IPS-15b (cell line): ENCODE measurements at regions not wholly inside any gene's neighbourhood (a gene's known extent, or its start where the extent isn't known, plus 50 kb on each side); places are given as distances from the start of the nearest gene placed in this dataset.

Source experiments
- H3K27me3 ChIP-seq: one replicate; pipeline ENCODE4 v1.6.1; 2013; ENCODE audit warnings: low read length; ENCODE audit not compliant: control insufficient read depth, insufficient read depth
- H3K36me3 ChIP-seq: one replicate; pipeline ENCODE4 v1.6.1; 2013; ENCODE audit warnings: low read length; ENCODE audit not compliant: control insufficient read depth, insufficient read depth
- H3K4me1 ChIP-seq: one replicate; pipeline ENCODE4 v1.6.1; 2013; ENCODE audit warnings: mild to moderate bottlenecking, low read length; ENCODE audit not compliant: control insufficient read depth, insufficient read depth
- H3K4me3 ChIP-seq: one replicate; pipeline ENCODE4 v1.5.1; 2013; ENCODE audit warnings: low read depth, low read length
- H3K9ac ChIP-seq: one replicate; pipeline ENCODE4 v1.6.1; 2013; ENCODE audit warnings: low read depth, mild to moderate bottlenecking, low read length
- H3K9me3 ChIP-seq: one replicate; pipeline ENCODE4 v1.6.1; 2013; ENCODE audit warnings: mild to moderate bottlenecking, low read length; ENCODE audit not compliant: control insufficient read depth, insufficient read depth

DNA sequence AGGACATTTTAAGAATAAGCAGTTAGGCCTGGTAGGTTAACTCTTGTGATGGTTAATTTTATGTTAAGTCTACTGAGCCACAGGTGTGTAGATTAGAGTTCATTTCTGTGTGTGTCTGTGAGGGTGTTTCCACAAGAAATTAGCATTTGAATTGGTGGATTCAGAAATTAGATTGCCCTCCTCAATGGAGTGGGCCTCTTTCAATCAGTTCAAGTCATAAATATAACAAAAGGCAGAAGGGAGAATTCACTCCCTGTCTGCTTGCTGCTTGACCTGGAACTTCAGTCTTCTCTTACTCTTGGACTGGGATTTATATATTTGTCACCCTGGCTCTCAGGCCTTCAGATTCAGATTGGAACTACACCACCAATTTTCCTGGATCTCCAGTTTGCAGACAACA, 55.3 kb upstream of the POM121L12 start:
- Histone ChIP-seq H3K9ac (no peak overlapping the region), H3K27me3 (no peaks in the 10 kb centered on the region), H3K9me3 (no peaks in the 10 kb centered on the region), H3K4me3 (no peak overlapping the region), H3K36me3 (no peaks in the 10 kb centered on the region), H3K4me1 (no peaks in the 10 kb centered on the region)

DNA sequence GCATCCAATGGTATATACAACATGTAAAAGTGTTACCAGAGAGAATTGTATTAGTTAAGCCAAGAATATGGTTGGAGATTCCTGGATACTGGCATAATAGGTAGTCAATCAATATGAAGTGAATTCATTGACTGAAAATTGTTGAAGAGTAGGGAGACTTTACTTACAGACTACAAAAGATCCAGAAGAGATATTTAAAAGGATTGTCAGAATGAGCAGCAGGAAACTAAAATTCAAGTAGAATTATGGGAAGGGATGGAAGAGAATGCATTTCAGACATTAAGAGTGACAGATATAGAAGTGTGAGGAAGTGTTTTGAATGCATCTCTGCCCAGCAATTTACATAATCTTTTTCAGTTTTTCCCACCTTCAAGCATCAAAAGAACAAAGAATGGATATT, 62.3 kb upstream of the POM121L12 start:
- Histone ChIP-seq H3K9ac (no peak overlapping the region), H3K36me3 (no peaks in the 10 kb centered on the region), H3K4me1 (no peaks in the 10 kb centered on the region), H3K4me3 (no peak overlapping the region), H3K27me3 (no peaks in the 10 kb centered on the region), H3K9me3 (no peaks in the 10 kb centered on the region)

DNA sequence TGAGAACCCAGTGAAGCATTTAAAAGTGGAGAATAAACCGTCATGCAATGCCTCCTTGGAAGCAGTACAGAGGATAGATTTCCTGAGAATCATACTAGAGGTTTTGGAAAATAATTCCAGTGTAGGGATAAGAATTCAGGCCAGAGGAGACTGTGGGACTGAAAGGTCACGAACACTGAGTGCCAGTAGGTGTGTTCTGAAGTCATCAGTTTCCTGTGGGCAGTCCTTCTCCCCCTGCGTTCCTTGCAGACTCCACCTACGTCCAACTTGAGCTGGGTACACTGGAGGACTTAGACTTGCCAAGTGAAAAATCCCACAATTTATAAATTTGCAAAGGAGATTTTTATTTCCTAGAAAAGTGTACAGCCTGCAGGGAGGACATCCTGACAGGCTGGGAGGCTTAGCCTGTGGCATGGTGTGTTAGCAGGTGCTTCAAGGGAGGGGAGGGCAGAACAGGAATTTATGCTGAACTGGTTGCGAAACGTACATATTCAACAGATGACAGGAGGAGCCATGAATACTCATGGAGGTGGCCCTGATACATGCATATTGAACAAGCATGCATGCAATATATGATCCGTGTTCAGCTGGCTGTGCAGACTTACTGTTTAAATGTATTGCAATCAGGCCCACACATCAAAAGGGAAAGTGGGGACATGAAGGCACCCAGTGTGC, 72.9 kb upstream of the POM121L12 start:
- H3K4me3 ChIP-seq, result no peak overlapping the region
- no peaks in the 10 kb centered on the region for H3K36me3 ChIP-seq
- H3K4me1 ChIP-seq, result peaks cover 6% of the 10 kb centered on the region
- H3K27me3 ChIP-seq, result no peaks in the 10 kb centered on the region
- H3K9ac ChIP-seq, result no peak overlapping the region
- no peaks in the 10 kb centered on the region for H3K9me3 ChIP-seq

DNA sequence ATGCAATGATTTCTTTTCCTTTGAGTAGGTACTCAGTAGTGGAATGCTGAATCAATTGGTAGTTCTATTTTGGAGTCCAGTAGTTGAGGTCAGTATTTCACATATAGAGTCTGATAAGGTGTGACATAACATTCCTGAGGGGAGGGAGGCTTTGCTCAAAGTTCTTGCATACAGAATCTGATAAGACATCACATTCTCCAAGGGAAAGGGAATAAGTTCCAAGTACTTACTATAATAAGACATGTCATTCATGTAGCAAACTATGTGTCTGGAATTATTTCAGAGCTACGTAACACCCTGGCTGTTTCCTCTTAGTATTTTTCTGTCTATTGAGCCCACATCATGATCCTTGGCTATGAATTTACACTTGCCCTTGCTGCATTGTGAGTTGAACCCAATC, 74.3 kb upstream of the POM121L12 start:
- Histone ChIP-seq H3K4me3 (no peak overlapping the region), H3K36me3 (no peaks in the 10 kb centered on the region), H3K9ac (no peak overlapping the region), H3K4me1 (peaks cover 7% of the 10 kb centered on the region), H3K9me3 (no peaks in the 10 kb centered on the region), H3K27me3 (no peaks in the 10 kb centered on the region)

DNA sequence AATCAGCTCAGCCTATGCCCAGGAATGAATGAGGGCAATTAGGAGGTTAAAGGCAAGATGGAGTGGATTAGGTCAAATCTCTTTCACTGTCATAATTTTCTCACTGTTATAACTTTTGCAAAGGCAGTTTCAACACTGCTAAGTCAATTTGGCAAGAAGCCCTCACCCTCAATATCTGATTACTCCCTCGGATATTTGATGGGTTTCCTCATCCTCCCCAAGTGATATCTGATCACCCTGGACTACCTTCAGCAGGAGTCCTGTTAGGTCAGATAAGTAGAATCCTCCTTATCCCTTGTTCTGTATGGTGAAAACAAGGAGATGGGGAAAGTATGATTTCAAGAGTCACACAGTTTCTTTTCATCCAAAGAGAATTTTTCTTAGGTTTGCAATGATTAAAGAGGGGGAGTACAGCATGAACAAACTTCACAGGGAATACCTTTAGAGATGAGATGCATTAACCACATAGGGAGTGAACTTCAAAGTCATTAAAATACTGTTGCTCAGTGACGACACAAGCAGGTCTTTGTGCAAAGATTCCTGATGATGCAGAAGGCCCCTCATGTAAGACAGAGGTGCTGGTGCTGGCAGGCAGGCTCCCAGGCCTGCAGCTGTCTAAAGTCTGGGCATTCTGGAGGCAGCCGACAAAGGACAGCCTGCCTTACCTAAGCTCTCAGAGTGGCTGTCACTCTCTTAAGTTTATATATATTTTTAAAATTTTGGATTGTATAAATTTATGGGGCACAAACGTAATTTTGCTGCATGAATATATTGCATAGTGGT, 75.4 kb upstream of the POM121L12 start:
- Histone ChIP-seq H3K36me3 (no peaks in the 10 kb centered on the region), H3K9me3 (no peaks in the 10 kb centered on the region), H3K4me3 (no peak overlapping the region), H3K4me1 (peaks cover 9% of the 10 kb centered on the region), H3K27me3 (no peaks in the 10 kb centered on the region), H3K9ac (no peak overlapping the region)

DNA sequence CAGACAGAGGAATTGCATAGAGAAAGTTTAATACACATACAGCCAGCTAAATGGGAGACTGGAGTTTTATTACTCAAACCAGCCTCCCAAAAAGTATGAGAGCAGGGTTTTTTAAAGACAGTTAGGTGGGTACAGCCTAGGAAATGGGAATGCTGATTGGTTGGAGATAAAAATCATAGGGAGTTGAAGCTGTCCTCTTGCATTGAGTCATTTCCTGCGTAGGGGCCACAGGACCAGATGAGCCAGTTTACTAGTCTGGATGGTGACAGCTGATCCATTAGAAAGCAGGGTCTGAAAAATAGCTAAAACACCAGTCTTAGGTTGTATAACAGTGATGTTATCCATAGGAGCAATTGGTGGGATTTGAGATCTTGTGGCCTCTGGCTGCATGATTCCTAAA, 76.1 kb upstream of the POM121L12 start:
- H3K27me3 ChIP-seq, result no peaks in the 10 kb centered on the region
- no peak overlapping the region for H3K9ac ChIP-seq
- H3K4me1 ChIP-seq, result peaks cover 9% of the 10 kb centered on the region

DNA sequence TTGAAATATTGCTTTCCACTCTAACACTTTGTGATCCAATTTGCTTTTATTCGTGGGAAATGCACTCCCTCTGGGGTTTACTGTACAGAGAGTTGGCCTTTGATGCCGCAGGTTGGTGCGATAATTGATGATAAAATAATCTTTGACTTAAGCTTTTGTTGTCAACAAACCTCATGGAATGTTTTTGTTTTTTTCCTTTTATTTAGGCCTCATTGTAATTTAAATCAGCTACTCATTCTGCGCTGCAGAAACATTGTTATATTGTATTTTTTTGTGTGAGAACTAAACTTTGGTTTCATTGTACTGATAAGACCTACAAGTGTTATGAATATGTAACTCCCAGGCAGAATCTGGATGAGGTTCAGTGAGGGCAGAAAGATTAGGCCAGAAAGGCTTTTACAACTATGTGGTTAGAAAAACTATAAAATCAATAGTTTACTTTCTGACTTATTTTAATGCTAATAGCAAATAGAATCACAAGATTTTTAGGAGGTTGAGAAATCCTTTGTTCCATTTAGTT, 76.8 kb upstream of the POM121L12 start:
- Histone ChIP-seq H3K9me3 (no peaks in the 10 kb centered on the region), H3K36me3 (no peaks in the 10 kb centered on the region), H3K27me3 (no peaks in the 10 kb centered on the region), H3K9ac (no peak overlapping the region), H3K4me1 (peaks cover 9% of the 10 kb centered on the region), H3K4me3 (no peak overlapping the region)

More for the DNA sequence above, 76.1 kb upstream of the POM121L12 start:
- Histone ChIP-seq H3K4me3 (no peak overlapping the region), H3K36me3 (no peaks in the 10 kb centered on the region), H3K9me3 (no peaks in the 10 kb centered on the region)

DNA sequence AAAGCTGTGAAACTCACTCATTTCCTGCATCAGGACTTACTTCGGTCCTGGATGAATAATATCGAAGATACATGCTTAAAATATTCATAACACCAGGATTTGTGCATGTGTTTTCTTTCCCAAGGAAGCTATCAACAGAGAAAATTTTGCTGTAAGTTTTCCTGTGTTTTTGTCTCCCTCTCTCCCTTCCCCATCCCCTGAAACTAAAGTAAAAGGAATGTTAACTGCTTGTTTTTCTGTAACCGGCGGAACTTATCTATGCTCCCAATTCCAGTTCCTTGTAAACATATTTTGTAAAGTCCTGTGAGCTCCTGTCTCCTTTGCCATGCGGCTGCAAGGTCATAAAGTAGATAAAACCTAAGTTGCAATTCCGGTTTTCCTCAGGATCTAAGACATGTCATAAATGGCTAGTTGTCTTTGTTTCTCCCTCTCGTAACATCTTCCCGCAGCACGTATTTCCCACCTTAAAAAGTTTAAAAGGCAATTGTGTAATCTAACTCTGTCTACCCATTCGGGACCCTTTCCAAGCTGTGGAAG, 79.0 kb upstream of the POM121L12 start:
- Histone ChIP-seq H3K9ac (no peak overlapping the region), H3K27me3 (no peaks in the 10 kb centered on the region), H3K4me1 (peaks cover 9% of the 10 kb centered on the region), H3K36me3 (no peaks in the 10 kb centered on the region), H3K4me3 (no peak overlapping the region), H3K9me3 (no peaks in the 10 kb centered on the region)

DNA sequence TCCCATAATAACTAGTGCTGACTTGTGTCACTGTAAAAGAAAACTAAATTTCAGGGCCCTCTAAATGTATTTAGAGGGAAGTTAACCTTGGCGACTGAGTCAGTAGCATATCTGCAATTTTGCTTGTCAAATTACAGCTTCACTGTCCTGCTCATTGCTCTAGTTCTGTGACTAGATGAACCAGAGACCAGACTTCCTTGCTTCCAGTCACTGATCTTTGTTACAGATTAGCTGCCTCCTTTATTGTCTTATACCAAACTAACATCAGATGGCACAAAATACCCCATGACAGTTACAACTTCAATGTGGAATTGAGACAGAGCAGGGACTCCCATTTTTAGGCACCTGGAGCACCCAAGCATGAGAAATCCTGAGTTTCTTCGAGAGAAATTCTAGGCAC, 79.9 kb upstream of the POM121L12 start:
- Histone ChIP-seq H3K27me3 (no peaks in the 10 kb centered on the region), H3K9ac (no peak overlapping the region), H3K9me3 (no peaks in the 10 kb centered on the region), H3K4me3 (no peak overlapping the region), H3K4me1 (peaks cover 9% of the 10 kb centered on the region), H3K36me3 (no peaks in the 10 kb centered on the region)

DNA sequence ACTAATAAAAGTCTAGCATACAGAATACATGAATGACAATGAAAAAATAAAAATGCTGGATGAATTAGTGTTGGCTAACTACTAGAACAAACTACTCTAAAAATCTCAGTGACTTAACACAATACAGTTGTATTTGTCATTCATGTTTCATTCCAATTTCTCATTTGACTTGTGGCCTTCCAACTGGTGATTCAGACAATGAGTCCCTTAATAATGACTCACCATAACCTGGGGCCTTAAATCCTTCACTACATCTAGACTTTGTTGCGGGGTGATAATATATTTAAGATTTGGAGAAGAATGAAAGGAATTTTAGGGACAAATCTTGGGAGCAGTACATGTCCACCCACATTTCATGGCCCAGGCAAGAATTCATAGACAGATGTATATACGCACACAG, 90.5 kb upstream of the POM121L12 start:
- Histone ChIP-seq H3K9me3 (no peaks in the 10 kb centered on the region), H3K27me3 (no peaks in the 10 kb centered on the region), H3K9ac (no peak overlapping the region), H3K4me1 (no peaks in the 10 kb centered on the region), H3K4me3 (no peak overlapping the region), H3K36me3 (no peaks in the 10 kb centered on the region)

DNA sequence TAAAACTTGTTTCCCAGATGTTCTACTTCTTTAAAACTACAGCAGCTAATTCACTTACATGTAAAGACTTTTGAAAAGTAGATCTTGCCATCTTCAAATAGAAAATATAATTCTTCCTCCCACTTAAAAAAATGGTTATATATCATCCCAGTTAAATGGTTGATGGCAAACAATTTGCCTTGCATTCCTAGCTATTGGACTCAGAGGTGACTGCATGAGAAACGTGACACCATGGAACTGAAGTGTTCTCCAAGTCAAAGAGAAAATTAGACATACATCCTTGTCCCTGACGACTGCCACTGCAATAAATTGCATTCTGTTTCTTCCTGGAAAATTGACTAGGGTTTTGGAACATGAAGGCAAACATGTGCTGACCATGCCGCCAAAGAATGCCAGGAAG, 95.0 kb upstream of the POM121L12 start:
- H3K9ac ChIP-seq, result no peak overlapping the region
- H3K36me3 ChIP-seq, result no peaks in the 10 kb centered on the region
- H3K9me3 ChIP-seq, result no peaks in the 10 kb centered on the region
- H3K27me3 ChIP-seq, result no peaks in the 10 kb centered on the region
- no peaks in the 10 kb centered on the region for H3K4me1 ChIP-seq
- H3K4me3 ChIP-seq, result no peak overlapping the region
